OCI-LY7 (cell line): ENCODE measurements at regions not wholly inside any gene's neighbourhood (a gene's known extent, or its start where the extent isn't known, plus 50 kb on each side); places are given as distances from the start of the nearest gene placed in this dataset.

Experiments
- BruUV-seq: library from RNA; stranded (reverse); fragments of 400-500 nt; replicated peaks from 2 replicates; lab custom pipeline; 2021; lab: Mats Ljungman, UMichigan
- CTCF ChIA-PET: fragments of 300-600 bp; sonication (Branson Sonifier 250); formaldehyde crosslinking; loops from one replicate; lab custom pipeline; 2022; ENCODE audit warnings: antibody characterized with exemption; ENCODE audit not compliant: unreplicated experiment; lab: Charles Lee
- POLR2A ChIA-PET: fragments of 300-600 bp; sonication (Branson Sonifier 250); formaldehyde crosslinking; loops from one replicate; lab custom pipeline; 2022; ENCODE audit warnings: antibody characterized with exemption; lab: Charles Lee
- DNase-seq: peaks from one replicate; pipeline ENCODE4 v3.0.0-alpha.2; 2015; ENCODE audit warnings: low spot score
- H2AFZ ChIP-seq: fragments of 200-600 bp; sonication (generic), shearing (Covaris generic); 2 replicates; pipeline ENCODE4 v1.6.1; 2014; ENCODE audit warnings: mild to moderate bottlenecking, antibody characterized with exemption, low read length, moderate library complexity
- H3K27ac ChIP-seq: fragments of 200-600 bp; sonication (generic); 2 replicates; pipeline ENCODE4 v1.5.1; 2014; ENCODE audit warnings: mixed run types, low read depth, mild to moderate bottlenecking, moderate library complexity, low read length, inconsistent platforms; ENCODE audit not compliant: poor library complexity, severe bottlenecking
- H3K36me3 ChIP-seq: fragments of 200-600 bp; sonication (generic); 2 replicates; pipeline ENCODE4 v1.6.1; 2014; ENCODE audit warnings: mild to moderate bottlenecking, antibody characterized with exemption, low read length, moderate library complexity, mixed read lengths; ENCODE audit not compliant: insufficient read depth
- H3K4me1 ChIP-seq: fragments of 200-600 bp; sonication (generic); 2 replicates; pipeline ENCODE4 v1.5.1; 2014; ENCODE audit warnings: mild to moderate bottlenecking, low read length; ENCODE audit not compliant: insufficient read depth, poor library complexity, severe bottlenecking
- H3K4me2 ChIP-seq: fragments of 200-600 bp; sonication (generic); 2 replicates; pipeline ENCODE4 v1.6.1; 2014; ENCODE audit warnings: mild to moderate bottlenecking, low read length
- H3K4me3 ChIP-seq: fragments of 200-600 bp; sonication (generic); 2 replicates; pipeline ENCODE4 v1.5.1; 2014; ENCODE audit warnings: mild to moderate bottlenecking, low read depth, low read length; ENCODE audit not compliant: poor library complexity, severe bottlenecking
- H3K79me2 ChIP-seq: fragments of 200-600 bp; sonication (generic); 2 replicates; pipeline ENCODE4 v1.6.1; 2016; ENCODE audit warnings: low read depth, mild to moderate bottlenecking, low read length, moderate library complexity, mixed read lengths; ENCODE audit not compliant: insufficient read depth
- H3K9me2 ChIP-seq: fragments of 200-600 bp; sonication (generic); 2 replicates; pipeline ENCODE4 v1.6.1; 2016; ENCODE audit warnings: mild to moderate bottlenecking, low read length, mixed read lengths; ENCODE audit not compliant: insufficient read depth
- H3K9me3 ChIP-seq: fragments of 200-600 bp; sonication (generic); 2 replicates; pipeline ENCODE4 v1.6.1; 2014; ENCODE audit warnings: mild to moderate bottlenecking, mixed run types, low read length, mixed read lengths
- H4K20me1 ChIP-seq: fragments of 200-600 bp; sonication (generic); 2 replicates; pipeline ENCODE4 v1.6.1; 2014; ENCODE audit warnings: mild to moderate bottlenecking, antibody characterized with exemption, low read length, moderate library complexity, mixed read lengths; ENCODE audit not compliant: insufficient read depth
- CTCF ChIP-seq: fragments of 200-600 bp; sonication (generic); conservative IDR thresholded peaks from 2 replicates; pipeline ENCODE4 v1.5.1; 2014; ENCODE audit warnings: mild to moderate bottlenecking, antibody characterized with exemption, low read length, moderate library complexity, mixed read lengths
- EZH2phosphoT487 ChIP-seq: fragments of 200-600 bp; sonication (generic); IDR thresholded peaks from 2 replicates; pipeline ENCODE4 v1.6.1; 2018; ENCODE audit warnings: low read depth, borderline replicate concordance, mild to moderate bottlenecking, mixed run types, antibody characterized with exemption, low read length, moderate library complexity, mixed read lengths
- intact Hi-C: fragments of 100-400 bp; cut with micrococcal nuclease; formaldehyde crosslinking; loops from one replicate; pipeline ENCODE4 v1.10.0; 2022; ENCODE audit not compliant: unreplicated experiment

GRCh38 chr22:48223488-48224190 is 1461.2 kb downstream of the TBC1D22A start:
- ChIA-PET POLR2A (interaction anchor here (0.6 kb wide), 1 partner anchor 389 kb away, joined by 3 read pairs; no protein-coding TSS in a partner anchor), CTCF (interaction anchor here (0.5 kb wide), 1 partner anchor 1182 kb away, joined by 4 read pairs; no protein-coding TSS in a partner anchor)
- no peaks in the 10 kb centered on the region for H4K20me1 ChIP-seq

GRCh38 chr22:48222742-48223487 is 1460.5 kb downstream of the TBC1D22A start:
- no peak overlapping the region for H3K4me2 ChIP-seq
- ChIA-PET CTCF (interaction anchor here (0.5 kb wide), 1 partner anchor 1182 kb away, joined by 4 read pairs; no protein-coding TSS in a partner anchor), POLR2A (interaction anchor here (0.6 kb wide), 1 partner anchor 389 kb away, joined by 3 read pairs; no protein-coding TSS in a partner anchor)
- no peak overlapping the region for H3K4me3 ChIP-seq
- H2AFZ ChIP-seq, result no peak overlapping the region
- H3K27ac ChIP-seq, result no peak overlapping the region
- intact Hi-C loops, result no loop called here
- TF ChIP-seq EZH2phosphoT487 (no peak), CTCF (no peak)
- no peaks in the 10 kb centered on the region for H4K20me1 ChIP-seq
- H3K9me2 ChIP-seq, result no peaks in the 10 kb centered on the region
- DNase-seq, result no peak
- H3K4me1 ChIP-seq, result no peaks in the 10 kb centered on the region
- H3K9me3 ChIP-seq, result 0 out of 2 replicates have a peak, but pooled peaks cover 6% of the 10 kb centered on the region
- no peaks in the 10 kb centered on the region for H3K36me3 ChIP-seq
- no peaks in the 10 kb centered on the region for H3K79me2 ChIP-seq
- BruUV-seq, result no TSS peak

More at GRCh38 chr22:48223488-48224190, 1461.2 kb downstream of the TBC1D22A start:
- intact Hi-C loops, result no loop called here
- BruUV-seq, result no TSS peak
- no peaks in the 10 kb centered on the region for H3K9me2 ChIP-seq
- H3K4me3 ChIP-seq, result no peak overlapping the region
- no peak overlapping the region for H3K27ac ChIP-seq
- H3K79me2 ChIP-seq, result no peaks in the 10 kb centered on the region
- H3K4me1 ChIP-seq, result no peaks in the 10 kb centered on the region
- TF ChIP-seq CTCF, result no peak
- no peak for TF ChIP-seq EZH2phosphoT487
- DNase-seq, result no peak
- H3K4me2 ChIP-seq, result no peak overlapping the region
- H3K36me3 ChIP-seq, result no peaks in the 10 kb centered on the region
- 0 out of 2 replicates have a peak, but pooled peaks cover 6% of the 10 kb centered on the region for H3K9me3 ChIP-seq
- no peak overlapping the region for H2AFZ ChIP-seq
